HepG2 (cell line): ENCODE measurements at regions not wholly inside any gene's neighbourhood (a gene's known extent, or its start where the extent isn't known, plus 50 kb on each side); places are given as distances from the start of the nearest gene placed in this dataset.

Experiments
- BCL3 ChIP-seq: sonication (generic); formaldehyde crosslinking; IDR thresholded peaks from 2 replicates; pipeline ENCODE4 v1.5.1; 2020; ENCODE audit warnings: mild to moderate bottlenecking, missing genetic modification reagents, moderate library complexity
- CTCF ChIP-seq: sonication (generic); formaldehyde crosslinking; IDR thresholded peaks from 2 replicates; pipeline ENCODE4 v1.5.0; 2020; ENCODE audit warnings: mild to moderate bottlenecking, missing genetic modification reagents, moderate library complexity

- TF ChIP-seq CTCF (CRISPR knock-in tag) (no peak), BCL3 (CRISPR knock-in tag) (no peak)
Measured at GRCh38 chr6:152836523-152836922, 85.9 kb downstream of the VIP start.
